IMR-90 (cell line): ENCODE measurements at regions not wholly inside any gene's neighbourhood (a gene's known extent, or its start where the extent isn't known, plus 50 kb on each side); places are given as distances from the start of the nearest gene placed in this dataset.

ENCODE experiments used
- ATAC-seq: fragments of 200-7000 bp; cut with Tn5 transposase; 2 replicates; pipeline ENCODE4 v1.9.1; 2020; ENCODE audit warnings: low read depth, mild to moderate bottlenecking, moderate library complexity
- BruUV-seq: library from RNA; stranded (reverse); fragments of 400-500 nt; replicated peaks from 2 replicates; lab custom pipeline; 2021; lab: Mats Ljungman, UMichigan
- CTCF ChIA-PET: fragments of 300-600 bp; formaldehyde crosslinking; extraction: SDS; loops from one replicate; lab custom pipeline; 2021; ENCODE audit warnings: antibody characterized with exemption; lab: Yijun Ruan, JAX
- POLR2A ChIA-PET: fragments of 300-600 bp; sonication (Branson Sonifier 250); formaldehyde crosslinking; loops from one replicate; lab custom pipeline; 2022; ENCODE audit warnings: antibody characterized with exemption; ENCODE audit not compliant: unreplicated experiment; lab: Charles Lee
- DNase-seq: peaks from one replicate; pipeline ENCODE4 v3.0.0; 2013
- H2AFZ ChIP-seq: replicated peaks from 2 replicates; pipeline ENCODE3; 2013; ENCODE audit warnings: low read length, mild to moderate bottlenecking; ENCODE audit not compliant: poor library complexity
- H2AK5ac ChIP-seq: 2 replicates; pipeline ENCODE4 v1.6.1; 2013; ENCODE audit warnings: low read depth, low read length, inconsistent platforms
- H2AK9ac ChIP-seq: replicated peaks from 2 replicates; pipeline ENCODE3; 2013; ENCODE audit warnings: mild to moderate bottlenecking, low read depth, low read length, moderate library complexity; ENCODE audit not compliant: poor library complexity
- H2BK120ac ChIP-seq: 2 replicates; pipeline ENCODE4 v1.6.1; 2013; ENCODE audit warnings: low read depth, low read length, inconsistent platforms
- H2BK15ac ChIP-seq: 3 replicates; pipeline ENCODE4 v1.6.1; 2013; ENCODE audit warnings: low read depth, low read length, inconsistent platforms
- H2BK20ac ChIP-seq: 2 replicates; pipeline ENCODE4 v1.6.1; 2013; ENCODE audit warnings: low read depth, mild to moderate bottlenecking, inconsistent platforms, low read length, moderate library complexity
- H2BK5ac ChIP-seq: 2 replicates; pipeline ENCODE4 v1.6.1; 2013; ENCODE audit warnings: mild to moderate bottlenecking, low read depth, low read length, inconsistent platforms; ENCODE audit not compliant: poor library complexity, severe bottlenecking
- H3K14ac ChIP-seq: replicated peaks from 2 replicates; pipeline ENCODE4 v1.6.1; 2013; ENCODE audit warnings: low read depth, low read length, inconsistent platforms
- H3K18ac ChIP-seq: 2 replicates; pipeline ENCODE4 v1.6.1; 2013; ENCODE audit warnings: low read depth, low read length, control low read depth
- H3K23ac ChIP-seq: 2 replicates; pipeline ENCODE4 v1.6.1; 2013; ENCODE audit warnings: low read depth, low read length, inconsistent platforms
- H3K27ac ChIP-seq: 2 replicates; pipeline ENCODE4 v1.5.1; 2013; ENCODE audit warnings: mild to moderate bottlenecking, control low read depth, low read length; ENCODE audit not compliant: insufficient read depth
- H3K27me3 ChIP-seq: 2 replicates; pipeline ENCODE4 v1.6.1; 2013; ENCODE audit warnings: low read length; ENCODE audit not compliant: control insufficient read depth, insufficient read depth
- H3K36me3 ChIP-seq: 2 replicates; pipeline ENCODE4 v1.6.1; 2013; ENCODE audit warnings: low read length, mixed read lengths; ENCODE audit not compliant: control insufficient read depth, insufficient read depth
- H3K4ac ChIP-seq: 2 replicates; pipeline ENCODE4 v1.6.1; 2013; ENCODE audit warnings: low read depth, low read length, inconsistent platforms
- H3K4me1 ChIP-seq: 2 replicates; pipeline ENCODE4 v1.6.1; 2013; ENCODE audit warnings: low read length, mixed read lengths; ENCODE audit not compliant: control insufficient read depth, insufficient read depth
- H3K4me2 ChIP-seq: 2 replicates; pipeline ENCODE4 v1.6.1; 2013; ENCODE audit warnings: low read depth, mild to moderate bottlenecking, control low read depth, low read length, moderate library complexity
- H3K4me3 ChIP-seq: 2 replicates; pipeline ENCODE4 v1.5.1; 2013; ENCODE audit warnings: low read depth, mild to moderate bottlenecking, control low read depth, low read length, moderate library complexity; ENCODE audit not compliant: insufficient read depth
- H3K56ac ChIP-seq: 2 replicates; pipeline ENCODE4 v1.6.1; 2013; ENCODE audit warnings: low read length, inconsistent platforms; ENCODE audit not compliant: insufficient read depth; ENCODE audit errors: extremely low read depth
- H3K79me1 ChIP-seq, 2 experiments: 2 replicates each; pipeline ENCODE4 v1.6.1; 2013; ENCODE audit warnings: low read length in 2 of 2, inconsistent platforms in 1 of 2, low read depth in 1 of 2
- H3K9ac ChIP-seq: 2 replicates; pipeline ENCODE4 v1.6.1; 2013; ENCODE audit warnings: low read depth, low read length, control low read depth
- H3K9me1 ChIP-seq: 2 replicates; pipeline ENCODE4 v1.6.1; 2013; ENCODE audit warnings: low read length, inconsistent platforms; ENCODE audit not compliant: insufficient read depth
- H3K9me3 ChIP-seq: 2 replicates; pipeline ENCODE4 v1.6.1; 2013; ENCODE audit warnings: low read length; ENCODE audit not compliant: control insufficient read depth, insufficient read depth
- H4K20me1 ChIP-seq: 2 replicates; pipeline ENCODE4 v1.6.1; 2013; ENCODE audit warnings: low read length, inconsistent platforms; ENCODE audit not compliant: insufficient read depth
- H4K5ac ChIP-seq: 2 replicates; pipeline ENCODE4 v1.6.1; 2013; ENCODE audit warnings: mild to moderate bottlenecking, low read depth, low read length, control low read depth
- H4K8ac ChIP-seq, 2 experiments: 2 replicates each; pipeline ENCODE4 v1.6.1; 2013; ENCODE audit warnings: low read depth in 2 of 2, low read length in 2 of 2, control low read depth in 1 of 2, inconsistent platforms in 1 of 2
- H4K91ac ChIP-seq: 2 replicates; pipeline ENCODE4 v1.6.1; 2013; ENCODE audit warnings: low read depth, low read length, inconsistent platforms; ENCODE audit not compliant: insufficient read depth
- BHLHE40 ChIP-seq: fragments of 150-350 bp; IDR thresholded peaks from 2 replicates; pipeline ENCODE4 v1.6.1; 2016; ENCODE audit warnings: mild to moderate bottlenecking, low read depth, low read length
- CEBPB ChIP-seq: IDR thresholded peaks from 2 replicates; pipeline ENCODE4 v1.6.1; 2012; ENCODE audit warnings: low read depth, low read length, improper control_type of control experiment
- CHD1 ChIP-seq: IDR thresholded peaks from 2 replicates; pipeline ENCODE4 v1.6.1; 2012; ENCODE audit warnings: low read depth, low read length, improper control_type of control experiment
- ELK1 ChIP-seq: fragments of 150-350 bp; IDR thresholded peaks from 2 replicates; pipeline ENCODE4 v1.6.1; 2016; ENCODE audit warnings: low read depth, mild to moderate bottlenecking, low read length, moderate library complexity, borderline replicate concordance
- FOS ChIP-seq: fragments of 150-350 bp; IDR thresholded peaks from 2 replicates; pipeline ENCODE4 v1.6.1; 2016; ENCODE audit warnings: low read depth, low read length
- MAFK ChIP-seq: IDR thresholded peaks from 2 replicates; pipeline ENCODE4 v1.6.1; 2012; ENCODE audit warnings: low read depth, low read length, improper control_type of control experiment
- MAZ ChIP-seq: IDR thresholded peaks from 2 replicates; pipeline ENCODE4 v1.6.1; 2012; ENCODE audit warnings: low read depth, mild to moderate bottlenecking, low read length, improper control_type of control experiment, moderate library complexity, borderline replicate concordance
- MXI1 ChIP-seq: IDR thresholded peaks from 2 replicates; pipeline ENCODE4 v1.6.1; 2012; ENCODE audit warnings: low read depth, mild to moderate bottlenecking, low read length, moderate library complexity, borderline replicate concordance
- NFE2L2 ChIP-seq: fragments of 150-350 bp; IDR thresholded peaks from 2 replicates; pipeline ENCODE4 v1.6.1; 2016; ENCODE audit warnings: low read depth, mild to moderate bottlenecking, low read length
- POLR2A ChIP-seq: IDR thresholded peaks from 2 replicates; pipeline ENCODE4 v1.6.1; 2012; ENCODE audit warnings: mild to moderate bottlenecking, low read depth, low read length
- RAD21 ChIP-seq: IDR thresholded peaks from 2 replicates; pipeline ENCODE4 v1.6.1; 2012; ENCODE audit warnings: low read length, improper control_type of control experiment
- RCOR1 ChIP-seq: IDR thresholded peaks from 2 replicates; pipeline ENCODE4 v1.6.1; 2012; ENCODE audit warnings: mild to moderate bottlenecking, low read length, improper control_type of control experiment; ENCODE audit not compliant: insufficient replicate concordance
- RFX5 ChIP-seq: IDR thresholded peaks from 2 replicates; pipeline ENCODE4 v1.8.0; 2012; ENCODE audit warnings: low read depth, mild to moderate bottlenecking, low read length, moderate library complexity
- SMC3 ChIP-seq: fragments of 150-350 bp; IDR thresholded peaks from 2 replicates; pipeline ENCODE4 v1.6.1; 2016; ENCODE audit warnings: low read depth, mild to moderate bottlenecking, antibody characterized with exemption, low read length, moderate library complexity
- USF2 ChIP-seq: fragments of 150-350 bp; IDR thresholded peaks from 2 replicates; pipeline ENCODE4 v1.6.1; 2017; ENCODE audit warnings: mild to moderate bottlenecking, antibody characterized with exemption, low read length, low read depth
- WGBS, 2 experiments: methylation state at CpG; one replicate each; pipeline versions ENCODE4 v1.1.5 to v1.1.7; 2013; ENCODE audit warnings: missing lambda C conversion rate in 2 of 2; ENCODE audit not compliant: insufficient read length in 1 of 2; ENCODE audit errors: extremely low coverage in 2 of 2; 5-methylcytosine and 5-hydroxymethylcytosine counted together
- dilution Hi-C: fragments of 300-500 bp; cut with HindIII; formaldehyde crosslinking; loops from one replicate; pipeline ENCODE4 v1.14.3; 2018; ENCODE audit warnings: low sequenced_read_pairs; ENCODE audit not compliant: unreplicated experiment
- in situ Hi-C: fragments of 300-500 bp; cut with MboI; formaldehyde crosslinking; loops from 3 replicates; pipeline ENCODE4 v1.14.3; 2019; ENCODE audit warnings: low sequenced_read_pairs, inconsistent platforms, mixed read lengths
- intact Hi-C: fragments of 100-400 bp; cut with micrococcal nuclease; formaldehyde crosslinking; loops from 2 replicates; pipeline ENCODE4 v1.10.0; 2022

GRCh38 chr21:14677639-14678179 is 131.6 kb upstream of the SAMSN1 start:
- no TSS peak for BruUV-seq
- Histone ChIP-seq H3K36me3 (no peaks in the 10 kb centered on the region), H2BK120ac (no peak overlapping the region), H3K9ac (no peak overlapping the region), H4K20me1 (no peaks in the 10 kb centered on the region), H3K9me3 (no peaks in the 10 kb centered on the region), H3K4me3 (no peak overlapping the region), H3K56ac (no peak overlapping the region), H2AFZ (no peak overlapping the region), H3K79me1 (no peaks in the 10 kb centered on the region), H4K8ac (no peak overlapping the region), H3K4ac (no peak overlapping the region), H3K18ac (no peak overlapping the region), H2AK9ac (no peak overlapping the region), H2BK5ac (no peak overlapping the region), H3K23ac (no peak overlapping the region), H4K91ac (no peak overlapping the region), H4K5ac (no peak overlapping the region), H2BK20ac (no peak overlapping the region), H2AK5ac (no peak overlapping the region), H3K27me3 (no peaks in the 10 kb centered on the region), H3K4me2 (no peak overlapping the region), H3K9me1 (no peaks in the 10 kb centered on the region), H3K4me1 (no peaks in the 10 kb centered on the region), H2BK15ac (no peak overlapping the region), H3K14ac (no peak overlapping the region), H3K27ac (no peak overlapping the region)
- no peak for ATAC-seq
- dilution Hi-C loops (no loop called here), intact Hi-C loops (no loop called here), in situ Hi-C loops (no loop called here)
- no peak for TF ChIP-seq RFX5
- no peak for TF ChIP-seq RCOR1
- TF ChIP-seq FOS: no peak
- TF ChIP-seq CEBPB: no peak
- no peak for TF ChIP-seq ELK1
- no peak for TF ChIP-seq RAD21
- no peak for TF ChIP-seq CHD1
- TF ChIP-seq NFE2L2: no peak
- TF ChIP-seq POLR2A: no peak
- TF ChIP-seq SMC3: no peak
- no peak for TF ChIP-seq USF2
- no peak for TF ChIP-seq MXI1
- no peak for TF ChIP-seq BHLHE40
- no peak for TF ChIP-seq MAFK
- no peak for TF ChIP-seq MAZ
- CTCF ChIA-PET: no interaction called here
- WGBS, 2 experiments: 69% methylated on average over 5 of the region's 9 CpGs; no CpG with 5 or more reads in 1 of the 2 experiments
- DNase-seq: no peak
- POLR2A ChIA-PET: no interaction called here
